Adrenal gland (tissue), 9 donors: ENCODE measurements at regions not wholly inside any gene's neighbourhood (a gene's known extent, or its start where the extent isn't known, plus 50 kb on each side); places are given as distances from the start of the nearest gene placed in this dataset.

Experiments
- DNase-seq, 7 donors: peaks; one replicate each; pipeline ENCODE4 v3.0.0-alpha.2; 2019 to 2020
- H3K27ac ChIP-seq, 5 donors: fragments of 200-600 bp; sonication (generic) in 4 of 5; 1 replicate in 3 of 5; 2 replicates in 2 of 5; pipeline versions ENCODE4 v1.5.1 to v1.8.0; 2016 to 2020; ENCODE audit warnings: mild to moderate bottlenecking in 1 of 5
- H3K27me3 ChIP-seq: fragments of 200-600 bp; 2 replicates; pipeline ENCODE4 v1.8.0; 2021
- H3K36me3 ChIP-seq, 2 donors: fragments of 200-600 bp; replicated peaks in 1 of 2; 1 replicate in 1 of 2; 2 replicates in 1 of 2; pipeline versions ENCODE4 v1.5.1 to v1.8.0; 2018 to 2022
- H3K4me1 ChIP-seq, 2 donors: fragments of 200-600 bp; replicated peaks in 1 of 2; 1 replicate in 1 of 2; 2 replicates in 1 of 2; pipeline versions ENCODE4 v1.5.1 to v1.8.0; 2018 to 2021
- H3K4me3 ChIP-seq, 4 donors: fragments of 200-600 bp; sonication (generic) in 3 of 4; one replicate each; pipeline ENCODE4 v1.5.1; 2016 to 2018
- H3K9me3 ChIP-seq, 3 donors: fragments of 200-600 bp; sonication (generic) in 1 of 3; replicated peaks in 1 of 3; 1 replicate in 2 of 3; 2 replicates in 1 of 3; pipeline versions ENCODE4 v1.5.1 to v1.8.0; 2016 to 2021
- POLR2A ChIP-seq, 2 donors: fragments of 450-650 bp; IDR thresholded peaks; one replicate each; pipeline ENCODE4 v1.6.1; 2017; ENCODE audit warnings: antibody characterized with exemption in 2 of 2, mild to moderate bottlenecking in 2 of 2, moderate library complexity in 1 of 2
- WGBS, 4 donors: extraction: QIAGEN DNeasy Blood & Tissue Kit in 2 of 4; methylation state at CpG; one replicate each; pipeline versions ENCODE4 v1.1.5 to v1.1.7; 2013 to 2017; 5-methylcytosine and 5-hydroxymethylcytosine counted together
- intact Hi-C, 2 donors: fragments of 100-400 bp; cut with DNase I; formaldehyde crosslinking; loops; one replicate each; pipeline versions ENCODE4 v1.14.1 to v1.15.0; 2022 to 2023
- TF ChIP-seq, protein P1 (sequence below), 6 experiments: fragments of 450-650 bp in 4 of 6; fragments of 200-600 bp in 2 of 6; sonication (generic) in 1 of 6; IDR thresholded peaks; 1 replicate in 5 of 6; 2 replicates in 1 of 6; pipeline versions ENCODE4 v1.5.1 to v1.8.0; 2016 to 2021; ENCODE audit warnings: antibody characterized with exemption in 6 of 6, mild to moderate bottlenecking in 2 of 6, moderate library complexity in 1 of 6
- donor health status: healthy with polysubstance abuse.
- donor health status: Bipolar disorder and iron deficiency.
- donor health status: DM: yes; HTN: yes; CAD: no.
- donor health status: DM: no; HTN: no; CAD: no.
- donor health status: DM: no; HTN: no; CAD: no.

DNA sequence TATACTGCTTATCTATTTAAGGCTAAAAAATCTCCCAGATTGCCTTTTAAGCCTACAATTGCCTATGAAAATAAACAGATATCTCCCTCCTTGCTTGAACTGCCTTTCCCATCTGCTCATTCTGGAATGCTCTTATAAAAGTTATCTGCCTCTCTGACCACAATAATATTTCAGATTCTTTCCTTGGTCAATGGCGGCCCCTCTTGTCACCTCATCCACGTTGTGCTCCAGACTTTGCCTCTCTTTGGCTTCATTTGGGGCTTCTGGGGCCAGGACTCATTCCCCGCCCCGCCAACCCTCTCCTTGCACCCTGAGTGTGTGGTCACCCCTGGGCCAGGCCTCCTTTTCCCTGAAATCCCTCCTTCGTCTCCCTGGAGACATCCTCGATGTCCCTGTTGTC is 110.0 kb upstream of the RPS23 start:
- intact Hi-C loops = no loop called here
- 54 to 64% (median 59%) methylated on average over 6 of the region's 6 CpGs for WGBS, 4 donors

DNA sequence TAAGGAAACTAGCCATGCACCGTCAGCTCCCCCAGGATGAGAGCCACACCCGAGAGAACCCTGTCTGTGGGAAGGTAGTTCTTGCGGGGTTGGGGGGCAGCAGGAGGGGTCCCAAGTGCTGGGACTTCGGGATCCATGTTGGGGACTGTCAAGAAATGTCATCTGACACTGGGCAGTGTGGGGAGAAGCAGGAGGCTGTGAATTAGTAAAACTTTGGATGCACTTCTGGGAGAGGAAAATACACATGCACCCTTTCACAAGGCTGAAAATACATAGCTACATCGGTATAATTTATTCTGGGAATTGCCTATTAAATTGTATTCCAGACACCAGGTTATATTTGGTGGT is 109.6 kb upstream of the RPS23 start:
- Histone ChIP-seq H3K27ac (peak overlapping the region; percentile 53 to 97 (median 87)), H3K36me3 (no peaks in the 10 kb centered on the region), H3K27me3 (no peaks in the 10 kb centered on the region), H3K4me3 (no peak overlapping the region), H3K9me3 (no peaks in the 10 kb centered on the region), H3K4me1 (peaks cover 16 to 37% of the 10 kb centered on the region in 2 donors)
- 21 to 30% (median 25%) methylated on average over 5 of the region's 5 CpGs for WGBS, 4 donors
- TF ChIP-seq, protein P1, sequence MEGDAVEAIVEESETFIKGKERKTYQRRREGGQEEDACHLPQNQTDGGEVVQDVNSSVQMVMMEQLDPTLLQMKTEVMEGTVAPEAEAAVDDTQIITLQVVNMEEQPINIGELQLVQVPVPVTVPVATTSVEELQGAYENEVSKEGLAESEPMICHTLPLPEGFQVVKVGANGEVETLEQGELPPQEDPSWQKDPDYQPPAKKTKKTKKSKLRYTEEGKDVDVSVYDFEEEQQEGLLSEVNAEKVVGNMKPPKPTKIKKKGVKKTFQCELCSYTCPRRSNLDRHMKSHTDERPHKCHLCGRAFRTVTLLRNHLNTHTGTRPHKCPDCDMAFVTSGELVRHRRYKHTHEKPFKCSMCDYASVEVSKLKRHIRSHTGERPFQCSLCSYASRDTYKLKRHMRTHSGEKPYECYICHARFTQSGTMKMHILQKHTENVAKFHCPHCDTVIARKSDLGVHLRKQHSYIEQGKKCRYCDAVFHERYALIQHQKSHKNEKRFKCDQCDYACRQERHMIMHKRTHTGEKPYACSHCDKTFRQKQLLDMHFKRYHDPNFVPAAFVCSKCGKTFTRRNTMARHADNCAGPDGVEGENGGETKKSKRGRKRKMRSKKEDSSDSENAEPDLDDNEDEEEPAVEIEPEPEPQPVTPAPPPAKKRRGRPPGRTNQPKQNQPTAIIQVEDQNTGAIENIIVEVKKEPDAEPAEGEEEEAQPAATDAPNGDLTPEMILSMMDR (IDR thresholded peaks at IDR 0.05) = no peak
- no peak for TF ChIP-seq POLR2A (IDR thresholded peaks at IDR 0.05)
- peak in 4 of 7 donors; percentile 7 to 47 (median 36) for DNase-seq
- intact Hi-C loops = no loop called here

More for the DNA sequence above, 110.0 kb upstream of the RPS23 start:
- DNase-seq = peak in 6 of 7 donors; percentile 11 to 67 (median 35)
- TF ChIP-seq, protein P1 (IDR thresholded peaks at IDR 0.05) = no peak
- TF ChIP-seq POLR2A (IDR thresholded peaks at IDR 0.05) = no peak
- no peak overlapping the region for H3K4me3 ChIP-seq
- H3K27me3 ChIP-seq = no peaks in the 10 kb centered on the region
- H3K4me1 ChIP-seq = peaks cover 16 to 37% of the 10 kb centered on the region in 2 donors
- H3K36me3 ChIP-seq = no peaks in the 10 kb centered on the region
- peak overlapping the region; percentile 47 to 97 (median 87) for H3K27ac ChIP-seq
- H3K9me3 ChIP-seq = no peaks in the 10 kb centered on the region

DNA sequence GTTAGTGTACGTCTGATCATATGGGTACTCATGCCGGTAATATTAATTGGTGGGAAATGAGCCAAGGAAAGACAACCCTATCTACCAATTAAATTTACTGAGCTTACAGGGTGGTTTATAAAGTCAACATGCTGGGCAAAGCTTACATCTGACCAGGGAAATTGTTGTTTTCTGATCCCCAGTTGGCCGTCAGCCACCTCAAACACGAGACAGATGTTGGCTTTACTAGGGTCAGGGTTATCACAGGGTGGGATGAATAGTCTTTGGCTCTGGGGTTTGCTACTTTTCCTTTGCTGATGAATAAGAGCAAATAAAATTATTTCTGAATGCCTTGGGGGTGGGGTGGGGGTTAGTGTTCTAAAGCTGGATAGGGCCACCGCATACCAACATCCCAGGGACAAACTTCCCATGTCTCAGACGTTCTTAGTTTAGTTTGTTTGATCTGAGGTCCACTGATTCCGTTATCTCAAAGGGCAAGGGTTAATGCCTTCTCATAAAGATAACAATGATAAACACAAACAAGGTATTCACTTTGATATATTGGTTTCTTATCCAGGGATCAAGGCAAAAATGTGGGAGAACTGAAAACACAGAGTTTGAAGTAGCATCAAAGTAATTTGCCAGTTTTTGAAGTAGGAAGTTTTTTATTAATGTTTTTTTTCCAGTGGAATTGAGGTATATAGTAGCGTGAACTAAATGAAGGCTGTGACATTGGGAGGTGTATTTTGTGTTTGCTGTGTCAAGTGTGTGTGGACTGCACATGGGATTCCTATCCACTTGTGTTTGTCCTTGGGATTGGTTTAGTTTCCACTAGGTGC is 109.1 kb upstream of the RPS23 start:
- H3K9me3 ChIP-seq = no peaks in the 10 kb centered on the region
- no peak overlapping the region for H3K4me3 ChIP-seq
- intact Hi-C loops = no loop called here
- H3K4me1 ChIP-seq = peaks cover 16 to 37% of the 10 kb centered on the region in 2 donors
- 21 to 28% (median 25%) methylated on average over 8 of the region's 8 CpGs for WGBS, 4 donors
- H3K36me3 ChIP-seq = no peaks in the 10 kb centered on the region
- peak overlapping the region; percentile 53 to 97 (median 87) for H3K27ac ChIP-seq
- TF ChIP-seq, protein P1 (IDR thresholded peaks at IDR 0.05) = no peak
- peak in 1 of 2 donors; percentile 5 for TF ChIP-seq POLR2A (IDR thresholded peaks at IDR 0.05)
- peak; percentile 73 to 92 (median 85) for DNase-seq
- H3K27me3 ChIP-seq = no peaks in the 10 kb centered on the region

DNA sequence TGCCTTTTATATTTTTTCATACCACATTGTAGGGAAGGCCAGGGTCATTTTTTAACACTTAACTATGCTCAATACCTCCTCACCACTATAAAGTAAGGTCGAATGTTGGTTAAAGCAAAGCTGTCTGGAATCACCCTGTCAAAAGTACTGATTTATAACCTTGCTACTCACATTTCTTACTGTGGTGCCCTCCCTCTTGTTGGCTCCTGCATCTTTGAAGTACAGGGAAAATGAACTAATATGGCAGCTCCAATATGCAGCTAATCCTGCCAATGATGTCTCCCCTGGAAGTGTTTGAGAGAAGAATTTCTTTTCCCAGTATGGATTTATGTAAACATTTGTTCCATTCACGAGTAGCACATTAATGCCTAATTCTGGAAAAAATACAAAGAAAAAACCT is 108.4 kb upstream of the RPS23 start:
- Histone ChIP-seq H3K27me3 (no peaks in the 10 kb centered on the region), H3K36me3 (no peaks in the 10 kb centered on the region), H3K4me3 (no peak overlapping the region), H3K4me1 (peaks cover 16 to 37% of the 10 kb centered on the region in 2 donors), H3K9me3 (no peaks in the 10 kb centered on the region), H3K27ac (peak overlapping the region in 4 of 5 donors; percentile 38 to 97 (median 70))
- 22 to 47% (median 30%) methylated on average over 2 of the region's 2 CpGs for WGBS, 4 donors
- intact Hi-C loops = no loop called here
- DNase-seq = peak in 1 of 7 donors; percentile 35
- TF ChIP-seq, protein P1 (IDR thresholded peaks at IDR 0.05) = no peak
- TF ChIP-seq POLR2A (IDR thresholded peaks at IDR 0.05) = no peak
